Lung (tissue), 11 donors: ENCODE measurements at regions not wholly inside any gene's neighbourhood (a gene's known extent, or its start where the extent isn't known, plus 50 kb on each side); places are given as distances from the start of the nearest gene placed in this dataset.
A peak's percentile ranks its signal among the peaks of the same experiment; 100 is the strongest.
"Not testable (repeated sequence)": the region's sequence is repeated elsewhere in the genome, so short reads cannot be mapped to it uniquely, and the experiment has no call there.

Experiments
- ATAC-seq: fragments of 200-7000 bp; cut with Tn5 transposase; one replicate; pipeline ENCODE4 v1.9.1; 2020; ENCODE audit warnings: moderate number of reproducible peaks; ENCODE audit not compliant: insufficient read depth, low FRiP score
- DNase-seq, 3 donors: peaks; one replicate each; pipeline ENCODE4 v3.0.0-alpha.2; 2013 to 2017
- H3K27ac ChIP-seq, 2 donors: one replicate each; pipeline ENCODE4 v1.5.1; 2013; ENCODE audit warnings: mild to moderate bottlenecking in 2 of 2, moderate library complexity in 2 of 2, control low read depth in 1 of 2, inconsistent platforms in 1 of 2, low read depth in 1 of 2, low read length in 1 of 2
- H3K27me3 ChIP-seq, 3 donors: one replicate each; pipeline ENCODE4 v1.5.1; 2013; ENCODE audit warnings: low read length in 2 of 3; ENCODE audit not compliant: control insufficient read depth in 3 of 3, insufficient read depth in 3 of 3
- H3K36me3 ChIP-seq, 4 donors: one replicate each; pipeline ENCODE4 v1.5.1; 2013; ENCODE audit warnings: low read length in 4 of 4, mild to moderate bottlenecking in 1 of 4, moderate library complexity in 1 of 4; ENCODE audit not compliant: control insufficient read depth in 4 of 4, insufficient read depth in 4 of 4
- H3K4me1 ChIP-seq, 5 donors: one replicate each; pipeline ENCODE4 v1.5.1; 2013; ENCODE audit warnings: low read length in 5 of 5, mild to moderate bottlenecking in 2 of 5, moderate library complexity in 1 of 5; ENCODE audit not compliant: control insufficient read depth in 5 of 5, insufficient read depth in 5 of 5
- H3K4me3 ChIP-seq: one replicate; pipeline ENCODE4 v1.5.1; 2013; ENCODE audit warnings: mild to moderate bottlenecking, control low read depth, moderate library complexity
- H3K9ac ChIP-seq, 2 donors: one replicate each; pipeline ENCODE4 v1.5.1; 2013; ENCODE audit warnings: low read length in 2 of 2, control low read depth in 1 of 2; ENCODE audit not compliant: insufficient read depth in 1 of 2
- H3K9me3 ChIP-seq, 4 donors: one replicate each; pipeline ENCODE4 v1.5.1; 2013; ENCODE audit warnings: low read length in 3 of 4, mild to moderate bottlenecking in 1 of 4, moderate library complexity in 1 of 4; ENCODE audit not compliant: control insufficient read depth in 4 of 4, insufficient read depth in 3 of 4
- WGBS, 2 donors: extraction: QIAGEN DNeasy Blood & Tissue Kit; methylation state at CpG; one replicate each; pipeline ENCODE4 v1.1.7; 2013; 5-methylcytosine and 5-hydroxymethylcytosine counted together
- TF ChIP-seq, protein P1 (sequence below): IDR thresholded peaks from 2 replicates; pipeline ENCODE4 v1.5.1; 2012; ENCODE audit warnings: mild to moderate bottlenecking; ENCODE audit errors: control extremely low read depth, extremely low read depth
- donor health status: control.
- donor health status: control.
- donor health status: Bipolar disorder and iron deficiency.
- donor health status: healthy.
- donor health status: DM: yes; HTN: yes; CAD: no.

DNA sequence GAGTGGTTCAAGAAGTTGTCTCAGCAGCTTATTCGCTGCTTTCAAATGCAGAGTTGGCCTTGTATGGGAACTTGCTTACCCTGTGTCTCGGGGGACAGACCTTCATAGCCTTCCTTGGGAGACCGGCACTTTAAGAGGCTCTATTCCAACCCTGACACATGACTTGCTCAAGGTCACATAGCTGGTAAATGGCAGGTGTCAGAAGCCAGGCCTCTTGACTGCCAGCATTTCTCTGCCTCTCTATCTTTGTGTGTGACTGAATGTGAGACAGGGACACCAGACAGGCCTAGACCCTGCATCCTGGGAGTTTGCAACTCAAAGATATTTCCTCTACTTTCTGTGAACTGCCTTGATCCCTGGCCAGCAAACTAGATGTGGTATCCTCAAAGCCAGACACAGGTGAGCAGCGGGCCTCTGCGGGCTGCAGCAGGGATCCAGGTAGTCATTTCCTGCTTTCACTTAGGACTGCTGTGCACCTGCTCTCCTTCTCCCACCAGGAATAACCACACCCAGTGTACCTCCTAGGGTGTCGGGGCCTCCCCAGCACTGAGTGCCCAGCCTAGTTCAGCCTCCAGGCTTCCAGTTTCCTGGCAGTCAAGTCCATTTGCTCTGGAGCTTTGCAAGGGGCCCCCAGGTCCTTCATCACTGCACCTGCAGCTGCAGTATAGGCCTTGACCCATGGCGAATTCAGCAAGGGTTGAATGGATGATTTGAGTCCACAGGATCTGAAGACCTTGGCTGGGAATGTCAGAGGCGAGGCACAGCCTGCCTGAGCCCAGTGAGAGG, 116.6 kb upstream of the TNRC6C start:
- Histone ChIP-seq H3K27ac (peak overlapping the region in 1 of 2 donors; percentile 43), H3K9me3 (no peaks in the 10 kb centered on the region), H3K36me3 (no peaks in the 10 kb centered on the region), H3K9ac (no peak overlapping the region), H3K4me3 (no peak overlapping the region), H3K4me1 (peaks cover 0 to 6% (median 3%) of the 10 kb centered on the region in 5 donors), H3K27me3 (no peaks in the 10 kb centered on the region)
- DNase-seq (no peak), ATAC-seq (no peak)
- 92 to 93% methylated on average over 8 of the region's 8 CpGs for WGBS, 2 donors
- TF ChIP-seq, protein P1, sequence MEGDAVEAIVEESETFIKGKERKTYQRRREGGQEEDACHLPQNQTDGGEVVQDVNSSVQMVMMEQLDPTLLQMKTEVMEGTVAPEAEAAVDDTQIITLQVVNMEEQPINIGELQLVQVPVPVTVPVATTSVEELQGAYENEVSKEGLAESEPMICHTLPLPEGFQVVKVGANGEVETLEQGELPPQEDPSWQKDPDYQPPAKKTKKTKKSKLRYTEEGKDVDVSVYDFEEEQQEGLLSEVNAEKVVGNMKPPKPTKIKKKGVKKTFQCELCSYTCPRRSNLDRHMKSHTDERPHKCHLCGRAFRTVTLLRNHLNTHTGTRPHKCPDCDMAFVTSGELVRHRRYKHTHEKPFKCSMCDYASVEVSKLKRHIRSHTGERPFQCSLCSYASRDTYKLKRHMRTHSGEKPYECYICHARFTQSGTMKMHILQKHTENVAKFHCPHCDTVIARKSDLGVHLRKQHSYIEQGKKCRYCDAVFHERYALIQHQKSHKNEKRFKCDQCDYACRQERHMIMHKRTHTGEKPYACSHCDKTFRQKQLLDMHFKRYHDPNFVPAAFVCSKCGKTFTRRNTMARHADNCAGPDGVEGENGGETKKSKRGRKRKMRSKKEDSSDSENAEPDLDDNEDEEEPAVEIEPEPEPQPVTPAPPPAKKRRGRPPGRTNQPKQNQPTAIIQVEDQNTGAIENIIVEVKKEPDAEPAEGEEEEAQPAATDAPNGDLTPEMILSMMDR: no peak

DNA sequence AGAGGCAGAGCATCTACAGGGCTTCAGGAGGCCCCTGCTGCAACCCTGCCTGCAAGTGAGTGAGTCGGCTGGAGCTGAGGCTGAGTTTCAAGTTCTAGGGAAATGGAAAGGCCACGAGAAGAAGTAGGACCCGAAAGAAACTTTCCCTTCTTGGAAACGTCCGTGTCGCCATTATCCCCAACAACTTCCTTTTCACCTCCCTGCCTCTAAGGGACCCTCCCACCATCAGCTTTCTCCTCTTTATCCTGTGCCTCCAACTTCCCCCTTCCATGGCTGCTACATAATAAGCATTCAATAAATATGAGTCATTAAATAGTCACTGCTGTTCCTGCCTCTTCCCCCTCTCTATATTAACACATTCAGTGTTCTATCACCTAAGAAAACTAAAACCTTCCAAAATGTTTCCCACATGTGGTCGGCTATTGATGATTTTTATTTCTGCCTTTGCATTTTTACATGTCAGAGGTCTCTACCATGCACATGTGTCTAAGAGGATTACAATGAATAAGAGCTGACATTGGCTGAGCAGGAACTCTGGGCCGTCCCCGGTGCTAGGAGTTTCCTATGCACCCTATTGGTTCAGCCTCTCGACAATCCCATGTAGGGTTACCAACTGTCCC, 115.9 kb upstream of the TNRC6C start:
- Histone ChIP-seq H3K4me1 (peaks cover 0 to 6% (median 3%) of the 10 kb centered on the region in 5 donors), H3K27ac (peak overlapping the region in 1 of 2 donors; percentile 43), H3K36me3 (no peaks in the 10 kb centered on the region), H3K9ac (no peak overlapping the region), H3K27me3 (no peaks in the 10 kb centered on the region), H3K4me3 (no peak overlapping the region), H3K9me3 (no peaks in the 10 kb centered on the region)
- ATAC-seq (no peak), DNase-seq (no peak)
- WGBS, 2 donors: 41 to 56% methylated on average over 10 of the region's 10 CpGs
- TF ChIP-seq, protein P1: no peak

DNA sequence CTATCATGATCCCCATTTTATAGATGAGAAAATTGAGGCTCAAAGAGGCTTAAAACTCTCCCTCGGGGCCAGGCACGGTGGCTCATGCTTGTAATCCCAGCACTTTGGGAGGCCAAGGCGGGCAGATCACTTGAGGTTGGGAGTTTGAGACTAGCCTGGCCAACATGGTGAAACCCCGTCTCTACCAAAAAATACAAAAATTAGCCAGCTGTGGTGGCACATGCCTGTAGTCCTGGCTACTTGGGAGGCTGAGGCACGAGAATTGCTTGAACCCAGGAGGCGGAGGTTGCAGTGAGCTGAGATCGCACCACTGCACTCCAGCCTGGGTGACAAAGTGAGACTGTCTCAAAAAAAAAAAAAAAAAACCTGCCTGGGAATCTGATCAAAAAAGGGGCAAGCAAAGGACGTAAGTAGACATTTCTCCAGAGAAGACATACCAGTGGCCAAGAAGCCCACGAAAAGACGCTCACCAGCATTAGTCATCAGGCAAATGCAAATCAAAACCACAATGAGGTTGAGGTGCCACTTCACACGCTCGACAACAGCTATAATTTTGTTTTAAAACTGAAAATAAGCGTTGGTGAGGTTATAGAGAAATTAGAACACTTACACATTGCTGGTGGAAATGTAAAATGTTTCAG, 115.1 kb upstream of the TNRC6C start:
- WGBS, 2 donors: 61 to 73% methylated on average over 13 of the region's 13 CpGs
- not testable (repeated sequence) for H3K9me3 ChIP-seq, H3K9ac ChIP-seq, H3K36me3 ChIP-seq, ATAC-seq, DNase-seq, H3K27me3 ChIP-seq, H3K4me3 ChIP-seq, H3K27ac ChIP-seq, H3K4me1 ChIP-seq

DNA sequence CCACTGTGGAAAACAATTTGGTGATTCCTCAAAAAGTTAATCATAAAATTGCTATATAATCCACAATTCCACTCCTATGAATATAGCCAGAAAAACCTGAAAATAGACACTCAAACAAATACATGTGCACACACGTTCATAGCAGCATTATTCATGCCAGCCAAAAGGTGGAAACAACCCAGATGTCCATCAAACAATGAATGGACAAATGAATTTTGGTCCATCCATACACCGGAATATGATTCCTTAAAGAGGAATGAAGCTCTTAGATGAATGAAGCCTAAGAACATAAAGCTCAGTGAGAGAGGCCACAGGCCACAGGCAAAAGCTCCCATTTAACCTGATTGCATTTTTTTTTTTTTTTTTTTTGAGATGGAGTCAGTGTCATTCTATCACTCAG, 114.6 kb upstream of the TNRC6C start:
- Histone ChIP-seq H3K4me1 (peaks cover 0 to 6% (median 3%) of the 10 kb centered on the region in 5 donors), H3K27ac (no peak overlapping the region), H3K9ac (no peak overlapping the region), H3K4me3 (no peak overlapping the region), H3K9me3 (no peaks in the 10 kb centered on the region), H3K27me3 (no peaks in the 10 kb centered on the region), H3K36me3 (no peaks in the 10 kb centered on the region)
- 67 to 70% methylated on average over 2 of the region's 2 CpGs for WGBS, 2 donors
- TF ChIP-seq, protein P1: no peak
- no peak for ATAC-seq
- DNase-seq: no peak
